ENCODE measurements at regions not wholly inside any gene's neighbourhood (a gene's known extent, or its start where the extent isn't known, plus 50 kb on each side); places are given as distances from the start of the nearest gene placed in this dataset.

- Histone ChIP-seq H3K4me2 (ENCODE audit: control insufficient read depth, extremely low read depth, insufficient read depth, low read depth, low read length) (no peak overlapping the region), H3K9me1 (ENCODE audit: control insufficient read depth, extremely low read depth, insufficient read depth, low read length) (no peaks in the 10 kb centered on the region), H3K36me3 (ENCODE audit: control insufficient read depth in 2 of 2, extremely low read depth in 1 of 2, insufficient read depth in 2 of 2, low read length in 2 of 2) (no peaks in the 10 kb centered on the region), H3K9ac (ENCODE audit: control insufficient read depth, extremely low read depth, insufficient read depth, low read length) (no peak overlapping the region), H3K4me3 (ENCODE audit: control insufficient read depth in 2 of 3, extremely low read depth in 1 of 3, insufficient read depth in 2 of 3, low read depth in 1 of 3, low read length in 3 of 3) (no peak overlapping the region), H4K20me1 (ENCODE audit: control insufficient read depth, extremely low read depth, insufficient read depth, low read length) (no peaks in the 10 kb centered on the region), H3K27me3 (ENCODE audit: control insufficient read depth, extremely low read depth, insufficient read depth, low read length) (no peaks in the 10 kb centered on the region), H2AFZ (ENCODE audit: control insufficient read depth, low read length) (no peak overlapping the region), H3K27ac (ENCODE audit: control insufficient read depth, insufficient read depth, low read length) (no peak overlapping the region), H3K4me1 (ENCODE audit: control insufficient read depth, extremely low read depth, insufficient read depth, low read length) (no peaks in the 10 kb centered on the region), H3K79me2 (ENCODE audit: control insufficient read depth, insufficient read depth, low read length) (no peaks in the 10 kb centered on the region), H3K9me3 (ENCODE audit: control insufficient read depth, low read depth, low read length) (no peaks in the 10 kb centered on the region)
- dilution Hi-C loops (cut with MboI; ENCODE audit: extremely low pct_ligation_motif_present, low sequenced_read_pairs), result no loop called here
- DNase-seq (ENCODE audit: low read depth, low spot score) (no peak), FAIRE-seq (no peak)
- TF ChIP-seq EZH2 (IDR thresholded peaks at IDR 0.05; ENCODE audit: low read length), result no peak
- TF ChIP-seq, protein P1, sequence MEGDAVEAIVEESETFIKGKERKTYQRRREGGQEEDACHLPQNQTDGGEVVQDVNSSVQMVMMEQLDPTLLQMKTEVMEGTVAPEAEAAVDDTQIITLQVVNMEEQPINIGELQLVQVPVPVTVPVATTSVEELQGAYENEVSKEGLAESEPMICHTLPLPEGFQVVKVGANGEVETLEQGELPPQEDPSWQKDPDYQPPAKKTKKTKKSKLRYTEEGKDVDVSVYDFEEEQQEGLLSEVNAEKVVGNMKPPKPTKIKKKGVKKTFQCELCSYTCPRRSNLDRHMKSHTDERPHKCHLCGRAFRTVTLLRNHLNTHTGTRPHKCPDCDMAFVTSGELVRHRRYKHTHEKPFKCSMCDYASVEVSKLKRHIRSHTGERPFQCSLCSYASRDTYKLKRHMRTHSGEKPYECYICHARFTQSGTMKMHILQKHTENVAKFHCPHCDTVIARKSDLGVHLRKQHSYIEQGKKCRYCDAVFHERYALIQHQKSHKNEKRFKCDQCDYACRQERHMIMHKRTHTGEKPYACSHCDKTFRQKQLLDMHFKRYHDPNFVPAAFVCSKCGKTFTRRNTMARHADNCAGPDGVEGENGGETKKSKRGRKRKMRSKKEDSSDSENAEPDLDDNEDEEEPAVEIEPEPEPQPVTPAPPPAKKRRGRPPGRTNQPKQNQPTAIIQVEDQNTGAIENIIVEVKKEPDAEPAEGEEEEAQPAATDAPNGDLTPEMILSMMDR (optimal IDR thresholded peaks at IDR 0.05 in 1 of 3, IDR thresholded peaks at IDR 0.05 in 1 of 3, conservative IDR thresholded peaks at IDR 0.05 in 1 of 3; ENCODE audit: extremely low read depth in 1 of 3, insufficient read depth in 2 of 3, low read length in 3 of 3), result no peak
Measured at GRCh38 chr12:66971816-66972215, 292.9 kb upstream of the GRIP1 start.

DNA sequence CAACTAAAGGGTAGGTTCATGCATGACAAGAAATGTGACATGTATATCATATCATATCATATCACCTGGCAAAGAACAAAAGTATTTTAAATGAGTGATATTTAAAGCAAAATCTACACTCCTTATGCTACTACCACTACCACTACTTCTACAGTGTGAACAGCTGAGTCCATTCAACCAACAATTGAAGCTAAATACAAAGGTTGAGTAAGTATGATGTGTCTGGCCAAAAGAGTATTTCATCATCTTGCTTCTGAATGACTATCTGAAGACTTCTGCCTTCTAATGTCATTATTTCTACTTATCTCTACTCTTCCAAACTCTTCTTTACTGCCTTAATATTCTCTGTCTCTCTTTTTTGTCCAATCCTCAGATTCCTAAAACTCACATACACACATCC, 292.6 kb upstream of the CAND1 start:
- no peaks in the 10 kb centered on the region for H3K9me3 ChIP-seq (ENCODE audit: control insufficient read depth, low read depth, low read length)
- no peak for DNase-seq (ENCODE audit: low read depth, low spot score)
- H2AFZ ChIP-seq (ENCODE audit: control insufficient read depth, low read length), result no peak overlapping the region
- H3K36me3 ChIP-seq (ENCODE audit: control insufficient read depth in 2 of 2, extremely low read depth in 1 of 2, insufficient read depth in 2 of 2, low read length in 2 of 2), result no peaks in the 10 kb centered on the region
- H3K27ac ChIP-seq (ENCODE audit: control insufficient read depth, insufficient read depth, low read length), result no peak overlapping the region
- H3K9ac ChIP-seq (ENCODE audit: control insufficient read depth, extremely low read depth, insufficient read depth, low read length), result no peak overlapping the region
- no peaks in the 10 kb centered on the region for H3K9me1 ChIP-seq (ENCODE audit: control insufficient read depth, extremely low read depth, insufficient read depth, low read length)
- no peak for FAIRE-seq
- no peaks in the 10 kb centered on the region for H3K27me3 ChIP-seq (ENCODE audit: control insufficient read depth, extremely low read depth, insufficient read depth, low read length)
- no peak overlapping the region for H3K4me2 ChIP-seq (ENCODE audit: control insufficient read depth, extremely low read depth, insufficient read depth, low read depth, low read length)
- H3K79me2 ChIP-seq (ENCODE audit: control insufficient read depth, insufficient read depth, low read length), result no peaks in the 10 kb centered on the region
- TF ChIP-seq, protein P1 (optimal IDR thresholded peaks at IDR 0.05 in 1 of 3, IDR thresholded peaks at IDR 0.05 in 1 of 3, conservative IDR thresholded peaks at IDR 0.05 in 1 of 3; ENCODE audit: extremely low read depth in 1 of 3, insufficient read depth in 2 of 3, low read length in 3 of 3), result no peak
- no peak for TF ChIP-seq EZH2 (IDR thresholded peaks at IDR 0.05; ENCODE audit: low read length)
- no peaks in the 10 kb centered on the region for H4K20me1 ChIP-seq (ENCODE audit: control insufficient read depth, extremely low read depth, insufficient read depth, low read length)
- dilution Hi-C loops (cut with MboI; ENCODE audit: extremely low pct_ligation_motif_present, low sequenced_read_pairs), result no loop called here
- H3K4me3 ChIP-seq (ENCODE audit: control insufficient read depth in 2 of 3, extremely low read depth in 1 of 3, insufficient read depth in 2 of 3, low read depth in 1 of 3, low read length in 3 of 3), result no peak overlapping the region
- H3K4me1 ChIP-seq (ENCODE audit: control insufficient read depth, extremely low read depth, insufficient read depth, low read length), result no peaks in the 10 kb centered on the region

Data from keratinocyte (primary cell).